ENCODE measurements at regions not wholly inside any gene's neighbourhood (a gene's known extent, or its start where the extent isn't known, plus 50 kb on each side); places are given as distances from the start of the nearest gene placed in this dataset.

- TF ChIP-seq, protein P1, sequence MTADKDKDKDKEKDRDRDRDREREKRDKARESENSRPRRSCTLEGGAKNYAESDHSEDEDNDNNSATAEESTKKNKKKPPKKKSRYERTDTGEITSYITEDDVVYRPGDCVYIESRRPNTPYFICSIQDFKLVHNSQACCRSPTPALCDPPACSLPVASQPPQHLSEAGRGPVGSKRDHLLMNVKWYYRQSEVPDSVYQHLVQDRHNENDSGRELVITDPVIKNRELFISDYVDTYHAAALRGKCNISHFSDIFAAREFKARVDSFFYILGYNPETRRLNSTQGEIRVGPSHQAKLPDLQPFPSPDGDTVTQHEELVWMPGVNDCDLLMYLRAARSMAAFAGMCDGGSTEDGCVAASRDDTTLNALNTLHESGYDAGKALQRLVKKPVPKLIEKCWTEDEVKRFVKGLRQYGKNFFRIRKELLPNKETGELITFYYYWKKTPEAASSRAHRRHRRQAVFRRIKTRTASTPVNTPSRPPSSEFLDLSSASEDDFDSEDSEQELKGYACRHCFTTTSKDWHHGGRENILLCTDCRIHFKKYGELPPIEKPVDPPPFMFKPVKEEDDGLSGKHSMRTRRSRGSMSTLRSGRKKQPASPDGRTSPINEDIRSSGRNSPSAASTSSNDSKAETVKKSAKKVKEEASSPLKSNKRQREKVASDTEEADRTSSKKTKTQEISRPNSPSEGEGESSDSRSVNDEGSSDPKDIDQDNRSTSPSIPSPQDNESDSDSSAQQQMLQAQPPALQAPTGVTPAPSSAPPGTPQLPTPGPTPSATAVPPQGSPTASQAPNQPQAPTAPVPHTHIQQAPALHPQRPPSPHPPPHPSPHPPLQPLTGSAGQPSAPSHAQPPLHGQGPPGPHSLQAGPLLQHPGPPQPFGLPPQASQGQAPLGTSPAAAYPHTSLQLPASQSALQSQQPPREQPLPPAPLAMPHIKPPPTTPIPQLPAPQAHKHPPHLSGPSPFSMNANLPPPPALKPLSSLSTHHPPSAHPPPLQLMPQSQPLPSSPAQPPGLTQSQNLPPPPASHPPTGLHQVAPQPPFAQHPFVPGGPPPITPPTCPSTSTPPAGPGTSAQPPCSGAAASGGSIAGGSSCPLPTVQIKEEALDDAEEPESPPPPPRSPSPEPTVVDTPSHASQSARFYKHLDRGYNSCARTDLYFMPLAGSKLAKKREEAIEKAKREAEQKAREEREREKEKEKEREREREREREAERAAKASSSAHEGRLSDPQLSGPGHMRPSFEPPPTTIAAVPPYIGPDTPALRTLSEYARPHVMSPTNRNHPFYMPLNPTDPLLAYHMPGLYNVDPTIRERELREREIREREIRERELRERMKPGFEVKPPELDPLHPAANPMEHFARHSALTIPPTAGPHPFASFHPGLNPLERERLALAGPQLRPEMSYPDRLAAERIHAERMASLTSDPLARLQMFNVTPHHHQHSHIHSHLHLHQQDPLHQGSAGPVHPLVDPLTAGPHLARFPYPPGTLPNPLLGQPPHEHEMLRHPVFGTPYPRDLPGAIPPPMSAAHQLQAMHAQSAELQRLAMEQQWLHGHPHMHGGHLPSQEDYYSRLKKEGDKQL (CRISPR knock-in tag; IDR thresholded peaks at IDR 0.05; ENCODE audit: low read depth), result peak; percentile 92
- TF ChIP-seq FOSL1 (CRISPR knock-in tag; IDR thresholded peaks at IDR 0.05; ENCODE audit: borderline replicate concordance) (no peak; the same call in 1 of the 2 replicates), SOX6 (IDR thresholded peaks at IDR 0.05) (no peak), SOX6 (CRISPR knock-in tag; IDR thresholded peaks at IDR 0.05) (peak; percentile 100), ATF7 (IDR thresholded peaks at IDR 0.05) (no peak), ATF7 (CRISPR knock-in tag; IDR thresholded peaks at IDR 0.05) (peak; percentile 72), MED13 (CRISPR knock-in tag; IDR thresholded peaks at IDR 0.05) (peak; percentile 91; the same call in 1 of the 2 replicates), SKI (IDR thresholded peaks at IDR 0.05; ENCODE audit: partially characterized antibody) (peak; percentile 98), ESRRA (CRISPR knock-in tag; IDR thresholded peaks at IDR 0.05; ENCODE audit: low read depth) (peak; percentile 72), SRSF4 (IDR thresholded peaks at IDR 0.05; ENCODE audit: low read depth, low read length, poor library complexity, severe bottlenecking) (peak; percentile 28), ZEB1 (IDR thresholded peaks at IDR 0.05; ENCODE audit: insufficient replicate concordance, low read depth) (peak; percentile 86)
- TF ChIP-seq, protein P2, sequence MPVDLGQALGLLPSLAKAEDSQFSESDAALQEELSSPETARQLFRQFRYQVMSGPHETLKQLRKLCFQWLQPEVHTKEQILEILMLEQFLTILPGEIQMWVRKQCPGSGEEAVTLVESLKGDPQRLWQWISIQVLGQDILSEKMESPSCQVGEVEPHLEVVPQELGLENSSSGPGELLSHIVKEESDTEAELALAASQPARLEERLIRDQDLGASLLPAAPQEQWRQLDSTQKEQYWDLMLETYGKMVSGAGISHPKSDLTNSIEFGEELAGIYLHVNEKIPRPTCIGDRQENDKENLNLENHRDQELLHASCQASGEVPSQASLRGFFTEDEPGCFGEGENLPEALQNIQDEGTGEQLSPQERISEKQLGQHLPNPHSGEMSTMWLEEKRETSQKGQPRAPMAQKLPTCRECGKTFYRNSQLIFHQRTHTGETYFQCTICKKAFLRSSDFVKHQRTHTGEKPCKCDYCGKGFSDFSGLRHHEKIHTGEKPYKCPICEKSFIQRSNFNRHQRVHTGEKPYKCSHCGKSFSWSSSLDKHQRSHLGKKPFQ (CRISPR knock-in tag; IDR thresholded peaks at IDR 0.05; ENCODE audit: insufficient replicate concordance), result no peak
- TF ChIP-seq, protein P3, sequence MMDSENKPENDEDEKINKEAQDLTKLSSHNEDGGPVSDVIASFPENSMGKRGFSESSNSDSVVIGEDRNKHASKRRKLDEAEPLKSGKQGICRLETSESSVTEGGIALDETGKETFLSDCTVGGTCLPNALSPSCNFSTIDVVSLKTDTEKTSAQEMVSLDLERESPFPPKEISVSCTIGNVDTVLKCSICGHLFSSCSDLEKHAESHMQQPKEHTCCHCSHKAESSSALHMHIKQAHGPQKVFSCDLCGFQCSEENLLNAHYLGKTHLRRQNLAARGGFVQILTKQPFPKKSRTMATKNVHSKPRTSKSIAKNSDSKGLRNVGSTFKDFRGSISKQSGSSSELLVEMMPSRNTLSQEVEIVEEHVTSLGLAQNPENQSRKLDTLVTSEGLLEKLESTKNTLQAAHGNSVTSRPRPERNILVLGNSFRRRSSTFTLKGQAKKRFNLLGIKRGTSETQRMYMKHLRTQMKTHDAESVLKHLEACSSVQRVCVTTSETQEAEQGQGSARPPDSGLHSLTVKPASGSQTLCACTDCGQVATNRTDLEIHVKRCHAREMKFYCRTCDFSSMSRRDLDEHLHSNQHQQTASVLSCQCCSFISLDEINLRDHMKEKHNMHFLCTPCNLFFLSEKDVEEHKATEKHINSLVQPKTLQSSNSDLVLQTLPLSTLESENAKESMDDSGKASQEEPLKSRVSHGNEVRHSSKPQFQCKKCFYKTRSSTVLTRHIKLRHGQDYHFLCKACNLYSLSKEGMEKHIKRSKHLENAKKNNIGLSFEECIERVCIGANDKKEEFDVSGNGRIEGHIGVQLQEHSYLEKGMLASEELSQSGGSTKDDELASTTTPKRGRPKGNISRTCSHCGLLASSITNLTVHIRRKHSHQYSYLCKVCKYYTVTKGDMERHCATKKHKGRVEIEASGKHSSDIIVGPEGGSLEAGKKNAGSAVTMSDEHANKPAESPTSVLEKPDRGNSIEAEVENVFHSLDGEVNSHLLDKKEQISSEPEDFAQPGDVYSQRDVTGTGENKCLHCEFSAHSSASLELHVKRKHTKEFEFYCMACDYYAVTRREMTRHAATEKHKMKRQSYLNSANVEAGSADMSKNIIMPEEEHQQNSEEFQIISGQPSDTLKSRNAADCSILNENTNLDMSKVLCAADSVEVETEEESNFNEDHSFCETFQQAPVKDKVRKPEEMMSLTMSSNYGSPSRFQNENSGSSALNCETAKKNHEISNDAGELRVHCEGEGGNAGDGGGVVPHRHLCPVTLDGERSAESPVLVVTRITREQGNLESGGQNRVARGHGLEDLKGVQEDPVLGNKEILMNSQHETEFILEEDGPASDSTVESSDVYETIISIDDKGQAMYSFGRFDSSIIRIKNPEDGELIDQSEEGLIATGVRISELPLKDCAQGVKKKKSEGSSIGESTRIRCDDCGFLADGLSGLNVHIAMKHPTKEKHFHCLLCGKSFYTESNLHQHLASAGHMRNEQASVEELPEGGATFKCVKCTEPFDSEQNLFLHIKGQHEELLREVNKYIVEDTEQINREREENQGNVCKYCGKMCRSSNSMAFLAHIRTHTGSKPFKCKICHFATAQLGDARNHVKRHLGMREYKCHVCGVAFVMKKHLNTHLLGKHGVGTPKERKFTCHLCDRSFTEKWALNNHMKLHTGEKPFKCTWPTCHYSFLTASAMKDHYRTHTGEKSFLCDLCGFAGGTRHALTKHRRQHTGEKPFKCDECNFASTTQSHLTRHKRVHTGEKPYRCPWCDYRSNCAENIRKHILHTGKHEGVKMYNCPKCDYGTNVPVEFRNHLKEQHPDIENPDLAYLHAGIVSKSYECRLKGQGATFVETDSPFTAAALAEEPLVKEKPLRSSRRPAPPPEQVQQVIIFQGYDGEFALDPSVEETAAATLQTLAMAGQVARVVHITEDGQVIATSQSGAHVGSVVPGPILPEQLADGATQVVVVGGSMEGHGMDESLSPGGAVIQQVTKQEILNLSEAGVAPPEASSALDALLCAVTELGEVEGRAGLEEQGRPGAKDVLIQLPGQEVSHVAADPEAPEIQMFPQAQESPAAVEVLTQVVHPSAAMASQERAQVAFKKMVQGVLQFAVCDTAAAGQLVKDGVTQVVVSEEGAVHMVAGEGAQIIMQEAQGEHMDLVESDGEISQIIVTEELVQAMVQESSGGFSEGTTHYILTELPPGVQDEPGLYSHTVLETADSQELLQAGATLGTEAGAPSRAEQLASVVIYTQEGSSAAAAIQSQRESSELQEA (CRISPR knock-in tag; IDR thresholded peaks at IDR 0.05; ENCODE audit: not compliant biosample characterization), result no peak
Observed at GRCh38 chr9:682633-683508, 158.6 kb upstream of the DMRT1 start (continued).

Measured in HepG2 (cell line).